ENCODE measurements at regions not wholly inside any gene's neighbourhood (a gene's known extent, or its start where the extent isn't known, plus 50 kb on each side); places are given as distances from the start of the nearest gene placed in this dataset.

DNA sequence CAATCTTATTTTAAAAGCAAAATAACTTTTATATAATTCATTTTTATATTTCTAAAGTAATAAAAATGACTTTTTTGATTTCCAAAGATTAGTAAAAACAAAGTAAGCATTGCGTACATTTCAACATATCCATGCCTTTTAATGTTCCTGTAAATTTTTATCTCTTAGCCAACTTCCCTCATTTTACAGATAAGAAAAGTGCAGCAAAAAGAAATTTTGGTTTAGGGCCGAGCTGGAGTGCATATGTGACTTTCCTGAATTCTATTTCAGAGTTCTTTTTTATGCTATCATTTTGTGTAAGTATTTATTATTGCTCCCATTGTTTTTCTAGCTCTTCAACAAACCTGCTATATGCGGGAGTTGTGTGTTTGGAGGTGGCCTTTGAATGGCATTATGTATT lies 195.3 kb downstream of the NHLRC3 start:
- CTCF ChIA-PET = no interaction called here
- POLR2A ChIA-PET (ENCODE audit: low non-redundant PET) = no interaction called here
- DNase-seq (ENCODE audit: low spot score) = no peak
- no peak overlapping the region for H3K27ac ChIP-seq
- TF ChIP-seq, protein P1, sequence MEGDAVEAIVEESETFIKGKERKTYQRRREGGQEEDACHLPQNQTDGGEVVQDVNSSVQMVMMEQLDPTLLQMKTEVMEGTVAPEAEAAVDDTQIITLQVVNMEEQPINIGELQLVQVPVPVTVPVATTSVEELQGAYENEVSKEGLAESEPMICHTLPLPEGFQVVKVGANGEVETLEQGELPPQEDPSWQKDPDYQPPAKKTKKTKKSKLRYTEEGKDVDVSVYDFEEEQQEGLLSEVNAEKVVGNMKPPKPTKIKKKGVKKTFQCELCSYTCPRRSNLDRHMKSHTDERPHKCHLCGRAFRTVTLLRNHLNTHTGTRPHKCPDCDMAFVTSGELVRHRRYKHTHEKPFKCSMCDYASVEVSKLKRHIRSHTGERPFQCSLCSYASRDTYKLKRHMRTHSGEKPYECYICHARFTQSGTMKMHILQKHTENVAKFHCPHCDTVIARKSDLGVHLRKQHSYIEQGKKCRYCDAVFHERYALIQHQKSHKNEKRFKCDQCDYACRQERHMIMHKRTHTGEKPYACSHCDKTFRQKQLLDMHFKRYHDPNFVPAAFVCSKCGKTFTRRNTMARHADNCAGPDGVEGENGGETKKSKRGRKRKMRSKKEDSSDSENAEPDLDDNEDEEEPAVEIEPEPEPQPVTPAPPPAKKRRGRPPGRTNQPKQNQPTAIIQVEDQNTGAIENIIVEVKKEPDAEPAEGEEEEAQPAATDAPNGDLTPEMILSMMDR (conservative IDR thresholded peaks at IDR 0.05; ENCODE audit: low read depth) = no peak

DNA sequence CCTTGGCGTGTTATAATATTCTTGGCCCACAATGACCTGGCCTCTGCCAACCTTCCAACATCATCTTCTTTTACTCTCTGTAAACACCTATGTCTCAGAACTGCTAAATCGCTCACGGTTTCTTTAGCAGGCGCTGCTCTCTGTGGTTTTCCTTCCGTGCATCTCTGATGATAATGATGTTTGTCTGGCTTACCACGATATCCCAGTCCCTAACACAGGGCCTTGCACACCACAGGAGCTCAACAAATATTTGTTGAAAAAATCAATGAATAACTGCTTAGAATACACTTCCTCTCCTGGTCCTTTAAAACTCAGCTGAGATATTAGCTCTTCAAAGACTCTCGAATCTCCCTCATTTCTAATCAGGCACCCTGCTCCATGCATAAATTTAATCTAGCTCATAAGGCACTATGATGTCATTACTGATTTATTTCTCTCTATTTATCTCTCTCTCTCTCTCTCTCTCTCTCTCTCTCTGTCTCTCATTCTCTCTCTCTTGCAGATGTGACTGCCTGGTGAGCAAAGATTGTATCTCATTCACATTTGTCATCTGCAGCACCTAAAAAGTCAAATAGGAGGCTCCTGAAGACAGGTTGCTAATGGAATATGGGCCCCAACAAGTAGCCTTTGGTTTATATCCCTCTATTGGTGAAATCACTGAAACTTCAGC lies 206.4 kb downstream of the NHLRC3 start:
- TF ChIP-seq, protein P1 (conservative IDR thresholded peaks at IDR 0.05; ENCODE audit: low read depth) = no peak
- H3K27ac ChIP-seq = no peak overlapping the region
- ChIA-PET POLR2A (ENCODE audit: low non-redundant PET) (no interaction called here), CTCF (interaction anchor here (0.6 kb wide), 1 partner anchor 900 kb away, joined by 3 read pairs; no protein-coding TSS in a partner anchor)
- DNase-seq (ENCODE audit: low spot score) = no peak

DNA sequence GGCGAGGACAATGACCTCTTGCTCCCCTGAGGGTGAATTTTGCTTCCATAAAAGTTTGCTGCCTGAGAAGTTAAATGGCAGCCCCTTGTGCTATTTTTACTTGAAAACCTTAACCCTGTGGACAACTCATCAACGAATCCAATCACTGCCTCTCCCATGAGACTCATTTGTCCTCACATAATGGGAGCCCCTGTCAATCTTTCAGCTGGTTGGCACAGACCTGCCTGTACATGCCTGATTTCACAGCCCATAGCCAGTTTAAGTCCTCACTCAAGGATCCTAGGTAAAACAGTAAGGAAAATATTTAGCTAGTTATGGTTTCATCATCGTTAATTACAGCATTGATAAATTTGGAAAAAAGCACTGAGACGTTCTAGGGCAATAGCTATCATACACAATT lies 207.4 kb downstream of the NHLRC3 start:
- DNase-seq (ENCODE audit: low spot score) = peak; percentile 29
- CTCF ChIA-PET = interaction anchor here (0.9 kb wide), 1 partner anchor 16 kb away, joined by 4 read pairs; no protein-coding TSS in a partner anchor
- no peak overlapping the region for H3K27ac ChIP-seq
- POLR2A ChIA-PET (ENCODE audit: low non-redundant PET) = interaction anchor here (0.5 kb wide), 1 partner anchor 85 kb away, joined by 10 read pairs; no protein-coding TSS in a partner anchor
- TF ChIP-seq, protein P1 (conservative IDR thresholded peaks at IDR 0.05; ENCODE audit: low read depth) = no peak

DNA sequence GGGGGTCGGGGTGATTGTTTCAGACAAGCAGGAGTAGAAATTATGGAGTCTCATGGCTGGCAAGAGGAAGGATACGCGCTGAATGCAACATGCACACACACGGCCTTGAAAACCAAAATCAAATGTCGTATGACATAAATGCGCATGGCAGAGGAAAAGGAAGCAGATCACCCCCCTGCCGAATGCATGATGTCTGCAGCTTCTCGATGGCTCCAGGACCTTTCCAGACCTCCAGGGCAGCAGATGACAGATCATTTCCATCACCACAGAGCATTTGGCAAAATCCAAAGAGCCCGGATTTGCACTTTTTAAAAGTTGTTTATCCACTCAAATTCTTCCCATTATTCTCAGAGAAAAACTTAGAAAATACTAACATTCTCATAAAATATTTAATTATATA lies 211.7 kb downstream of the NHLRC3 start:
- POLR2A ChIA-PET (ENCODE audit: low non-redundant PET) = no interaction called here
- CTCF ChIA-PET = no interaction called here
- no peak for DNase-seq (ENCODE audit: low spot score)
- TF ChIP-seq, protein P1 (conservative IDR thresholded peaks at IDR 0.05; ENCODE audit: low read depth) = no peak
- no peak overlapping the region for H3K27ac ChIP-seq

DNA sequence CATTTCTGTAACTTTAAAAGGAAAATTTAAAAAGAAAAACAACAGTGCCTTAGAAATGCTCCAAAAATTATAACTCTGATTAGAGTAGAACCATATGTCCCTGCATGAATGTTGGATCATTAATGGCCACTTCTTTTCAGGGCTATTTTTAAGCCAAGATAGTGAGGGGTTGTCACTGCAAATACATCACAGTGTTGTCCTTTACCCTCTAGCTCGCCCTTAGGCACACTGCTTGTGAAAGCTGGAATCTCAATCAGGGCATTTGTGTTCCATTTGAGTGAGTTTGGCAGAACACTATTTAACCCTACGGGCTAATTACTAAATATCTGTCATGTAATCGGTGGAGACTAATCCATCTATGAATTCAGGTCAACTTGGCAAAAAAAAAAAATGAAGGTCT lies 212.2 kb downstream of the NHLRC3 start:
- TF ChIP-seq, protein P1 (conservative IDR thresholded peaks at IDR 0.05; ENCODE audit: low read depth) = no peak
- H3K27ac ChIP-seq = no peak overlapping the region
- DNase-seq (ENCODE audit: low spot score) = no peak
- ChIA-PET POLR2A (ENCODE audit: low non-redundant PET) (no interaction called here), CTCF (interaction anchor here (0.6 kb wide), 1 partner anchor 94 kb away, joined by 3 read pairs; no protein-coding TSS in a partner anchor)

DNA sequence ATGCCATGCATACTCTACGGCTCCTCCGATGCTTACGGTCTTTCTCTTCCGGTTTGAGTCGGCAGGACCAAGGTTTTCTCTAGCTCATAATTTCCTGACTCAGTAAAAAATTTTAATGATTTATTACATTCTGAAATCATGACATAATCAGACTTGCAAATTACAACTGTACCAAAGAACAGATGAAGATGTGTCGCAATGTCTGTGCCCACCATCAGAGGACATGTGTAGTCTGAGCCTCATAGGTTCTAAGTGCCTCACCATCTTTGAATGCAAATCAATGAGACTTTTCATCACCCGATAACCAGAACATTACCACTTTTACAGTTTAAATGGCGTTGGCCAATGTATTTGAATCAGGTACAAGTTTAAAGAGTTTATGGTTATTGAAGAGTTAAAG lies 213.1 kb downstream of the NHLRC3 start:
- DNase-seq (ENCODE audit: low spot score) = no peak
- TF ChIP-seq, protein P1 (conservative IDR thresholded peaks at IDR 0.05; ENCODE audit: low read depth) = no peak
- CTCF ChIA-PET = interaction anchor here (0.6 kb wide), 1 partner anchor 94 kb away, joined by 3 read pairs; no protein-coding TSS in a partner anchor
- POLR2A ChIA-PET (ENCODE audit: low non-redundant PET) = no interaction called here
- no peak overlapping the region for H3K27ac ChIP-seq
